ENCODE measurements at regions not wholly inside any gene's neighbourhood (a gene's known extent, or its start where the extent isn't known, plus 50 kb on each side); places are given as distances from the start of the nearest gene placed in this dataset.

DNA sequence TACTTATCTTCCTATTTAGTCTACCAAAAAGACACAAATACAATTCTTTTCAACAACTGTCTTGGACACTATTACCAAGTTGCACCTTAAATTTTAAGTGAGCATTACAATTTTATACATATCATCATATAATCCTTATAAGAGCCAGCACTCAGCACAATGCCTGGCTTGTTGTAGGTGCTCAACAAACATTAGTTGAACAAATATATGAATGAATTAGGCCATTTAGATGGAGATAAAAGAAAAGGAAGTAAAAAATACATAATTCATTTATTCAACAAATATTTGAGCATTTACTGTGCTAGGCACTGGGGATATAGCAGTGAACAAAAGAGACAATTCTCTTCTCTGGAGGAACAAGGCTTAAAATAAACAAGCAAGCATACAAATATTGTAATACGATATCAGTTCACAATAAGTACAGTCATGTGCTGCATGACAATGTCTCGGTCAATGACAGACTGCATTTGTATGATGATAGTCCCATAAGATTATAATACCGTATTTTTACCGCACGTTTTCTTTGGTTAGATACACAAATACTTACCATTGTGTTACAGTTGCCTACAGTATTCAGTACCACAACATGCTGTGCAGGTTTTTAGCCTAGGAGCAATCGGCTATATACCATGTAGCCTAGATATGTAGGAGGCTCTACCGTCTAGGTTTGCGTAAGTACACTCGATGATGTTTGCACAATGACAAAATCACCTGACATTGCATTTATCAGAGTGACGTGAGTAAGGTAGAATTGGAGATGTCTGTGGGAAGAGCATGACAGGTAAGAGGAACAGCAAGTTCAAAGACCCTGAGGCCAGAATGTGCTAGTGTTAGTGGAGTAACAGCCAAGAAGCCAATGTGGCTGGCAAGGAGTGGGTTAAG lies 86.4 kb upstream of the HS3ST2 start:
- no peaks in the 10 kb centered on the region for H3K27me3 ChIP-seq (ENCODE audit: control insufficient read depth in 2 of 2, insufficient read depth in 1 of 2, low read length in 1 of 2)
- H3K4me1 ChIP-seq (ENCODE audit: control insufficient read depth in 2 of 2, insufficient read depth in 2 of 2, low read length in 2 of 2) = no peaks in the 10 kb centered on the region
- DNase-seq (ENCODE audit: low read depth in 6 of 9, low spot score in 9 of 9) = no peak
- H3K4me3 ChIP-seq (ENCODE audit: low read length in 2 of 2) = no peak overlapping the region
- no peaks in the 10 kb centered on the region for H3K36me3 ChIP-seq (ENCODE audit: control insufficient read depth in 2 of 2, insufficient read depth in 2 of 2, low read length in 1 of 2)
- H3K9me3 ChIP-seq (ENCODE audit: control insufficient read depth in 2 of 2, insufficient read depth in 1 of 2, low read length in 1 of 2) = peaks cover 0 to 4% of the 10 kb centered on the region in 2 donors
- 92% methylated on average over 10 of the region's 10 CpGs for WGBS
- no peak overlapping the region for H3K27ac ChIP-seq (ENCODE audit: low read depth in 1 of 2, low read length in 1 of 2)

DNA sequence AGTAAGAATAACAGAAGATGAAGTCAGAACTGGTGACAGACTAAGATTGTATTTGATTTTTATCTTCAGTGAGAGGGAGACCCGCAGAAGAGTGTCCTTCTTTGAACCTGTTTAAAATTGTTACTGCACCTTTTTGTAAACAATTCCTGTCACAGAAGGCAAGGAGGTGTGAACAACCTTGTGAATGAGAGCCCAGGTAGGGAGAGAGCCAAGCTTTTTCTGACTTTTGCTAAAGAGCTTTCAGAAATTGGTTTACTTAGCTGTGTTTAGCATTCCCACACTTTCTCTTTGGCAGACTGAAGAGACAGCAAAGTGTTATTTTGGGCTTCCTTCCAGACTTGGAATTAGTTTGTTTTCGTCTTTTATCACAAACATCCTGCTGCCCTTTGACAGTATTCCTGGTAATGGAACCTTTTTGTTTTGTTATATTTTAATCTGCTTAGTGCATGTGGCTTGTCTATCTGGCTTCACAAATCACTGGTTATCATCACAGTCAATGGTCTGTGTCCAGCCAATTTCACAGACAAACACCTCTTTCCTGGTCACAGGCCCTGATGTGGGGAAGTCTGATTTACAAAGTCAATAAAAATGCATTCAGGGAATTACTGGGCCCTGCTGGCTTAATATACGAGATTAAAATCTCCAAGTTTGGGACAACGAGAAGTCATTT lies 85.7 kb upstream of the HS3ST2 start:
- H3K9me3 ChIP-seq (ENCODE audit: control insufficient read depth in 2 of 2, insufficient read depth in 1 of 2, low read length in 1 of 2) = no peaks in the 10 kb centered on the region
- no peaks in the 10 kb centered on the region for H3K4me1 ChIP-seq (ENCODE audit: control insufficient read depth in 2 of 2, insufficient read depth in 2 of 2, low read length in 2 of 2)
- no peak overlapping the region for H3K27ac ChIP-seq (ENCODE audit: low read depth in 1 of 2, low read length in 1 of 2)
- H3K27me3 ChIP-seq (ENCODE audit: control insufficient read depth in 2 of 2, insufficient read depth in 1 of 2, low read length in 1 of 2) = no peaks in the 10 kb centered on the region
- no peak for DNase-seq (ENCODE audit: low read depth in 6 of 9, low spot score in 9 of 9)
- H3K4me3 ChIP-seq (ENCODE audit: low read length in 2 of 2) = no peak overlapping the region
- no peaks in the 10 kb centered on the region for H3K36me3 ChIP-seq (ENCODE audit: control insufficient read depth in 2 of 2, insufficient read depth in 2 of 2, low read length in 1 of 2)
- WGBS = 51% methylated on average over 4 of the region's 4 CpGs

DNA sequence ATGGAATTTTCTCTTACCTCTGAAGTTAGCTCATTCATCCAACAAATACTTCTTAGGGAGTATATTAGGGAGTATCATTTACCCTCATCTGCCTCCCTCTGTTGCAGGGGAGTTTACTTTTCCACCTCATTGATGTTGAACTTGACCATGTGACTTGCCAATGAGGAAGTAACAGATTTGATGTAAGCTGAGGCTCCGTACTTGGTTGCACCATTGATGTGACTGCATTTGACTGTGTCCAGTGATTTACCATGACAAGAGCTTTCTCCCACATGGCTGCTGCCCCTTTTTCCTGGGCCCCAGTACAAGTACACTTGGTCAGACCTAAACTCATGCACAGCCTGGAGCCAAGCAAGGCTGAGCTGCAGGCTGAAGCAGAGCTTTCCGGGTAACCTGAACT lies 81.6 kb upstream of the HS3ST2 start:
- Histone ChIP-seq H3K27me3 (ENCODE audit: control insufficient read depth in 2 of 2, insufficient read depth in 1 of 2, low read length in 1 of 2) (no peaks in the 10 kb centered on the region), H3K4me3 (ENCODE audit: low read length in 2 of 2) (no peak overlapping the region), H3K4me1 (ENCODE audit: control insufficient read depth in 2 of 2, insufficient read depth in 2 of 2, low read length in 2 of 2) (no peaks in the 10 kb centered on the region), H3K9me3 (ENCODE audit: control insufficient read depth in 2 of 2, insufficient read depth in 1 of 2, low read length in 1 of 2) (no peaks in the 10 kb centered on the region), H3K27ac (ENCODE audit: low read depth in 1 of 2, low read length in 1 of 2) (no peak overlapping the region), H3K36me3 (ENCODE audit: control insufficient read depth in 2 of 2, insufficient read depth in 2 of 2, low read length in 1 of 2) (no peaks in the 10 kb centered on the region)
- WGBS = 78% methylated on average over 2 of the region's 2 CpGs
- DNase-seq (ENCODE audit: low read depth in 6 of 9, low spot score in 9 of 9) = no peak

DNA sequence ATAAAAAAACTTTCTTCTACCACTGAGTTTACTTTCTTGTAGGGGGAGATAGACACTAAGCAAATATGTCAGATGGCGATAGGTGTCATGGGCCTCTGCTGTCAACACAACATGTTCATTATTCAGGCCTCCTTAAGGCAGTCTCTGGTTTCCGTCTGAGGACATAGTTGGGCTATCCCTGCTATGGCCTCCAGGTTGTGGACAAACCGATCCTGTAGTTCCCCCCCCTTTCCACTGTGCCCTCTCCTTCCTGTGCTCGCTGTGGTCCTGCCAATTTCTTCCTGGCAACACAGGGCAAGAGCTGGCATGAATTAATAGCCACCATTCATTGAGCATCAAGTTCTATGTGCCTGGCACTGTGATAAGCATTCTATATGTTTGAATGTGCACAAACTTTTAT lies 81.0 kb upstream of the HS3ST2 start:
- Histone ChIP-seq H3K9me3 (ENCODE audit: control insufficient read depth in 2 of 2, insufficient read depth in 1 of 2, low read length in 1 of 2) (no peaks in the 10 kb centered on the region), H3K27ac (ENCODE audit: low read depth in 1 of 2, low read length in 1 of 2) (no peak overlapping the region), H3K36me3 (ENCODE audit: control insufficient read depth in 2 of 2, insufficient read depth in 2 of 2, low read length in 1 of 2) (no peaks in the 10 kb centered on the region), H3K4me1 (ENCODE audit: control insufficient read depth in 2 of 2, insufficient read depth in 2 of 2, low read length in 2 of 2) (no peaks in the 10 kb centered on the region), H3K27me3 (ENCODE audit: control insufficient read depth in 2 of 2, insufficient read depth in 1 of 2, low read length in 1 of 2) (no peaks in the 10 kb centered on the region), H3K4me3 (ENCODE audit: low read length in 2 of 2) (no peak overlapping the region)
- DNase-seq (ENCODE audit: low read depth in 6 of 9, low spot score in 9 of 9) = no peak
- WGBS = 80% methylated on average over 4 of the region's 4 CpGs

DNA sequence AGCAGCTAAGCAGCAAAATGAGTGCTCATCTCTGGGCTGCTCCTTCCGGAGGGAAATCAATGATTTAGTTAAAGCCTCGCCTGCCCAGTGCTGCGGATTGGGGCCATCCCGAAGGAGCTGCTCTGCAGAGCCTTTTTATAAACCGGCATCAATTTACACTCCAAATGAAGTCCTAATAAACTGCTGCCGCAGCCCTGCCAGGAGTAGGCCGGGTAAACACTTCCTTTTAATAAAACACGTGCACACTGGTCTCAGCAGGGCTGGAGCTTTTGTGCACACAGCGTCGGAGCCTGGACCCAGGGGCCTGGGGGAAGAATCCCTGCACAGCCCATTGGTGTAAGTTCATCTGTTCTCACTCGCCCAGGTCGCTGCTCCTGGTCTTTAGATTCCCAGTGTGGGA lies 79.6 kb upstream of the HS3ST2 start:
- Histone ChIP-seq H3K4me1 (ENCODE audit: control insufficient read depth in 2 of 2, insufficient read depth in 2 of 2, low read length in 2 of 2) (no peaks in the 10 kb centered on the region), H3K4me3 (ENCODE audit: low read length in 2 of 2) (no peak overlapping the region), H3K9me3 (ENCODE audit: control insufficient read depth in 2 of 2, insufficient read depth in 1 of 2, low read length in 1 of 2) (no peaks in the 10 kb centered on the region), H3K27me3 (ENCODE audit: control insufficient read depth in 2 of 2, insufficient read depth in 1 of 2, low read length in 1 of 2) (no peaks in the 10 kb centered on the region), H3K27ac (ENCODE audit: low read depth in 1 of 2, low read length in 1 of 2) (no peak overlapping the region), H3K36me3 (ENCODE audit: control insufficient read depth in 2 of 2, insufficient read depth in 2 of 2, low read length in 1 of 2) (no peaks in the 10 kb centered on the region)
- 72% methylated on average over 12 of the region's 12 CpGs for WGBS
- DNase-seq (ENCODE audit: low read depth in 6 of 9, low spot score in 9 of 9) = no peak

DNA sequence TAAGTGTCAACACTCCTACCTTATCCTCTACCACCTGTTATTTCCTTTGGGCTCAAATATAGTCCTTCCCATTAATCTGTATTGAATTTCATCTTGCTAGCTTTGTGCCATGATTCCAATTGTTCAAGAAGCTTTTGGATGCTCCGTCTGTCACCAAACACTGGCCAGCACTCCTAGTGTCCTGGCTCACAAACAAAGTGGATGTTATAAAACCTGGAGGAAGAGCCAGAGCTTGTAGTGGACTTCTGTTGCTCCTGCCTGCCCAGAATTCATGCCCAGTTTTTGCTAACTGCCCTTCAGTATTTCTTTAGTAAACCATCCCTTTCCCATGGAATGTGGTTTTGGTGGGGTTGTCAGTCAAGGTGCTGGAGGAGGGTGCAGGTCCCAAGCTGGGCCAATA lies 77.2 kb upstream of the HS3ST2 start:
- H3K36me3 ChIP-seq (ENCODE audit: control insufficient read depth in 2 of 2, insufficient read depth in 2 of 2, low read length in 1 of 2) = no peaks in the 10 kb centered on the region
- H3K4me1 ChIP-seq (ENCODE audit: control insufficient read depth in 2 of 2, insufficient read depth in 2 of 2, low read length in 2 of 2) = no peaks in the 10 kb centered on the region
- no peaks in the 10 kb centered on the region for H3K9me3 ChIP-seq (ENCODE audit: control insufficient read depth in 2 of 2, insufficient read depth in 1 of 2, low read length in 1 of 2)
- 95% methylated on average over 1 of the region's 1 CpG for WGBS
- H3K4me3 ChIP-seq (ENCODE audit: low read length in 2 of 2) = no peak overlapping the region
- DNase-seq (ENCODE audit: low read depth in 6 of 9, low spot score in 9 of 9) = no peak
- H3K27ac ChIP-seq (ENCODE audit: low read depth in 1 of 2, low read length in 1 of 2) = no peak overlapping the region
- H3K27me3 ChIP-seq (ENCODE audit: control insufficient read depth in 2 of 2, insufficient read depth in 1 of 2, low read length in 1 of 2) = no peaks in the 10 kb centered on the region

DNA sequence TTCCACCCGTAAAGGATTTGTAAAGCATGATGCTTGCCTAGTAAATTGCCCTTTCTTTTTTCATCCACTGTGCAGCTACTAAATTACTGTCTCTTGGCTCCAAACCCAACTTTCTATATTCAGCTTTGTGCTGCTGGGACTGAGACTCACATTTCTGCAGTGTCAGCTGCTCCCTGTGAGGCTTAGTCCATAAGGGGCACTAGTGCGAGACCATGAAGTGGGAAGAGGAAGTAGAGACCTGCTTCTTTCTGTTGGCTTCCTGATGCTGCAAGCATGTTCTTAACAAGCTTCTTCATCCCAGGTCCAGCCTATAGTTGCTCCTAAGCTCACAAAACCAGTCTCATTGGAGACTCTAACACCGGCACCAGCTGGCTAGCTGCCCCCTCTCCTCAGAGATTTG lies 74.9 kb upstream of the HS3ST2 start:
- Histone ChIP-seq H3K4me3 (ENCODE audit: low read length in 2 of 2) (no peak overlapping the region), H3K36me3 (ENCODE audit: control insufficient read depth in 2 of 2, insufficient read depth in 2 of 2, low read length in 1 of 2) (no peaks in the 10 kb centered on the region), H3K27me3 (ENCODE audit: control insufficient read depth in 2 of 2, insufficient read depth in 1 of 2, low read length in 1 of 2) (no peaks in the 10 kb centered on the region), H3K9me3 (ENCODE audit: control insufficient read depth in 2 of 2, insufficient read depth in 1 of 2, low read length in 1 of 2) (no peaks in the 10 kb centered on the region), H3K27ac (ENCODE audit: low read depth in 1 of 2, low read length in 1 of 2) (no peak overlapping the region), H3K4me1 (ENCODE audit: control insufficient read depth in 2 of 2, insufficient read depth in 2 of 2, low read length in 2 of 2) (no peaks in the 10 kb centered on the region)
- 67% methylated on average over 3 of the region's 3 CpGs for WGBS
- no peak for DNase-seq (ENCODE audit: low read depth in 6 of 9, low spot score in 9 of 9)

DNA sequence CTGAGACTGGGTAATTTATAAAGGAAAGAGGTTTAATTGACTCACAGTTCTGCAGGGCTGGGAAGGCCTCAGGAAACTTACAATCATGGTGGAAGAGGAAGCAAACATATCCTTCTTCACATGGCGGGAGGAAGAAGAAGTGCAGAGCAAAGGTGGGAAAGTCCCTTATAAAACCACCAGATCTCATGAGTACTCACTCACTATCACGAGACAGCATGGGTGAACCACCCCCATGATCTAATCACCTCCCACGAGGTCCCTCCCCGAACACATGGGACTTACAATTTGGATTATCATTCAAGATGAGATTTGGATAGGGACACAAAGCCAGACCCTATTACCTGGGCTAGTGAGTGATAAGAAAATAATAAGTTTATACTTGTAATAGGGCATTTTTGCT lies 70.6 kb upstream of the HS3ST2 start:
- Histone ChIP-seq H3K36me3 (ENCODE audit: control insufficient read depth in 2 of 2, insufficient read depth in 2 of 2, low read length in 1 of 2) (no peaks in the 10 kb centered on the region), H3K9me3 (ENCODE audit: control insufficient read depth in 2 of 2, insufficient read depth in 1 of 2, low read length in 1 of 2) (no peaks in the 10 kb centered on the region), H3K4me1 (ENCODE audit: control insufficient read depth in 2 of 2, insufficient read depth in 2 of 2, low read length in 2 of 2) (no peaks in the 10 kb centered on the region), H3K4me3 (ENCODE audit: low read length in 2 of 2) (no peak overlapping the region), H3K27ac (ENCODE audit: low read depth in 1 of 2, low read length in 1 of 2) (no peak overlapping the region), H3K27me3 (ENCODE audit: control insufficient read depth in 2 of 2, insufficient read depth in 1 of 2, low read length in 1 of 2) (no peaks in the 10 kb centered on the region)
- WGBS = 78% methylated on average over 4 of the region's 4 CpGs
- DNase-seq (ENCODE audit: low read depth in 6 of 9, low spot score in 9 of 9) = no peak

DNA sequence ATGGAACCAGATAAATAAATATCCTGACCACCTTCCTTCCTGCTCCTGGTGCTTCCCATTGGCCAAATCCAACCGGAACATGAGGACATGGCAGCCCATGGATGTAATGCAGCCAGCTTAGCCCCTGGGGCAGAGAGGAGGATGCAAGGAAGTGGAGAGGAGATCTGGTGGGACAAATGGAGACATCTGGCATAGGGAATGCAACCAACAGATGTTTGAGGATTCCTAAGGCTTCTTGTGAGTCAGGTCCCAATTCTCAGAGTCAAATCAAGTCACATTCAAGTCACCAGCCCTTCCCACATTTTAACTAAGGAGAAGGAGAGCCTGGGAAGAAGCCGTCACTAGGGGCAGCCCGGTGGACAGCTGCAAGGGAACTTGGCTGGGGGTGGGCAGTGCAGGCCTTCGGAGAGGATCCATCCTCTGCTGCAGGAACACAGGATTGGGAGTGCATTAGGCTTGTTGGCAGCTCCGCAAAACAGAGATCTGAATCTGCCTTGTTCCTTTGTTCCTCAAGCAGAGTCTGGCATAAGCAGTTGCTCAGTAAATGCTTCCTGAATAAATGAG lies 62.8 kb upstream of the HS3ST2 start:
- DNase-seq (ENCODE audit: low read depth in 6 of 9, low spot score in 9 of 9) = no peak
- Histone ChIP-seq H3K4me1 (ENCODE audit: control insufficient read depth in 2 of 2, insufficient read depth in 2 of 2, low read length in 2 of 2) (no peaks in the 10 kb centered on the region), H3K27me3 (ENCODE audit: control insufficient read depth in 2 of 2, insufficient read depth in 1 of 2, low read length in 1 of 2) (no peaks in the 10 kb centered on the region), H3K36me3 (ENCODE audit: control insufficient read depth in 2 of 2, insufficient read depth in 2 of 2, low read length in 1 of 2) (no peaks in the 10 kb centered on the region), H3K27ac (ENCODE audit: low read depth in 1 of 2, low read length in 1 of 2) (no peak overlapping the region), H3K9me3 (ENCODE audit: control insufficient read depth in 2 of 2, insufficient read depth in 1 of 2, low read length in 1 of 2) (no peaks in the 10 kb centered on the region), H3K4me3 (ENCODE audit: low read length in 2 of 2) (no peak overlapping the region)
- 73% methylated on average over 5 of the region's 5 CpGs for WGBS
